BLaER1 treated with 17β-estradiol and CSF1 and Interleukin-3, amounts not matched to agents 10 nM and 100 nM (cell line): ENCODE measurements at regions not wholly inside any gene's neighbourhood (a gene's known extent, or its start where the extent isn't known, plus 50 kb on each side); places are given as distances from the start of the nearest gene placed in this dataset.

Source experiments
- H3K27ac ChIP-seq, 11 experiments: shearing (Covaris generic); formaldehyde crosslinking; 2 replicates each; pipeline ENCODE4 v1.8.1; 2022
- H3K27me3 ChIP-seq, 11 experiments: shearing (Covaris generic); formaldehyde crosslinking; 2 replicates each; pipeline ENCODE4 v1.8.1; 2022
- H3K36me3 ChIP-seq, 11 experiments: shearing (Covaris generic); formaldehyde crosslinking; 2 replicates each; pipeline ENCODE4 v1.8.1; 2022
- H3K4me1 ChIP-seq, 10 experiments: shearing (Covaris generic); formaldehyde crosslinking; 2 replicates each; pipeline ENCODE4 v1.8.1; 2022
- H3K4me2 ChIP-seq, 11 experiments: shearing (Covaris generic); formaldehyde crosslinking; 2 replicates each; pipeline ENCODE4 v1.8.1; 2022
- H3K4me3 ChIP-seq, 10 experiments: shearing (Covaris generic); formaldehyde crosslinking; 2 replicates each; pipeline ENCODE4 v1.8.1; 2022
- H3K9ac ChIP-seq, 11 experiments: shearing (Covaris generic); formaldehyde crosslinking; 2 replicates each; pipeline ENCODE4 v1.8.1; 2022
- H3K9me3 ChIP-seq, 11 experiments: shearing (Covaris generic); formaldehyde crosslinking; replicated peaks in 1 of 11; 2 replicates each; pipeline ENCODE4 v1.8.1; 2022
- H4K20me1 ChIP-seq, 11 experiments: shearing (Covaris generic); formaldehyde crosslinking; 2 replicates each; pipeline ENCODE4 v1.8.1; 2022
- Cebpa-rat ChIP-seq, 11 experiments: shearing (Covaris generic); IDR thresholded peaks; 2 replicates each; pipeline ENCODE4 v1.8.1; 2022

GRCh38 chr21:14720237-14720636, 174.1 kb upstream of the SAMSN1 start:
- H3K4me3 ChIP-seq = no peak overlapping the region
- no peak overlapping the region for H3K27ac ChIP-seq

GRCh38 chr21:14718951-14719350, 172.8 kb upstream of the SAMSN1 start:
- Histone ChIP-seq H3K4me1 (no peaks in the 10 kb centered on the region), H3K9me3 (peaks cover 0 to under 1% (median 0%) of the 10 kb centered on the region in 11 experiments; a peak in 4 of 22 replicates), H3K27me3 (no peaks in the 10 kb centered on the region), H3K4me2 (no peak overlapping the region), H4K20me1 (no peaks in the 10 kb centered on the region), H3K27ac (no peak overlapping the region), H3K36me3 (no peaks in the 10 kb centered on the region), H3K9ac (no peak overlapping the region), H3K4me3 (no peak overlapping the region)
- no peak for TF ChIP-seq Cebpa-rat (IDR thresholded peaks at IDR 0.05)

More at GRCh38 chr21:14720237-14720636, 174.1 kb upstream of the SAMSN1 start:
- H3K4me2 ChIP-seq = no peak overlapping the region
- no peaks in the 10 kb centered on the region for H3K9me3 ChIP-seq
- no peaks in the 10 kb centered on the region for H3K36me3 ChIP-seq
- H3K4me1 ChIP-seq = no peaks in the 10 kb centered on the region
- H3K27me3 ChIP-seq = no peaks in the 10 kb centered on the region
- no peak for TF ChIP-seq Cebpa-rat (IDR thresholded peaks at IDR 0.05)
- H4K20me1 ChIP-seq = no peaks in the 10 kb centered on the region
- H3K9ac ChIP-seq = no peak overlapping the region

- H3K9me3 ChIP-seq = peaks cover 0 to 21% (median 14%) of the 10 kb centered on the region in 11 experiments; a peak in 17 of 22 replicates
- H3K4me3 ChIP-seq = no peak overlapping the region
These were observed 170.8 kb upstream of the SAMSN1 start for GRCh38 chr21:14716761-14717396.

GRCh38 chr21:14713109-14713508, 167.0 kb upstream of the SAMSN1 start:
- no peak overlapping the region for H3K4me2 ChIP-seq
- no peak overlapping the region for H3K4me3 ChIP-seq
- no peak overlapping the region for H3K27ac ChIP-seq
- TF ChIP-seq Cebpa-rat (IDR thresholded peaks at IDR 0.05) = no peak
- H3K9me3 ChIP-seq = peaks cover 0 to 26% (median 14%) of the 10 kb centered on the region in 11 experiments; a peak in 17 of 22 replicates
- no peaks in the 10 kb centered on the region for H4K20me1 ChIP-seq
- no peaks in the 10 kb centered on the region for H3K36me3 ChIP-seq
- H3K27me3 ChIP-seq = no peaks in the 10 kb centered on the region
- H3K4me1 ChIP-seq = no peaks in the 10 kb centered on the region
- no peak overlapping the region for H3K9ac ChIP-seq

More at GRCh38 chr21:14716761-14717396, 170.8 kb upstream of the SAMSN1 start:
- H3K4me2 ChIP-seq = no peak overlapping the region
- no peaks in the 10 kb centered on the region for H3K36me3 ChIP-seq
- no peaks in the 10 kb centered on the region for H3K27me3 ChIP-seq
- H3K9ac ChIP-seq = no peak overlapping the region
- TF ChIP-seq Cebpa-rat (IDR thresholded peaks at IDR 0.05) = no peak
- no peaks in the 10 kb centered on the region for H4K20me1 ChIP-seq
- no peak overlapping the region for H3K27ac ChIP-seq
- H3K4me1 ChIP-seq = no peaks in the 10 kb centered on the region

- H3K4me3 ChIP-seq = no peak overlapping the region
- H3K4me1 ChIP-seq = no peaks in the 10 kb centered on the region
- no peak for TF ChIP-seq Cebpa-rat (IDR thresholded peaks at IDR 0.05)
- H3K27me3 ChIP-seq = no peaks in the 10 kb centered on the region
- H3K9ac ChIP-seq = no peak overlapping the region
- H3K36me3 ChIP-seq = no peaks in the 10 kb centered on the region
- H3K4me2 ChIP-seq = no peak overlapping the region
- H3K9me3 ChIP-seq = peaks cover 0 to 26% (median 14%) of the 10 kb centered on the region in 11 experiments; a peak in 17 of 22 replicates
- H4K20me1 ChIP-seq = no peaks in the 10 kb centered on the region
- H3K27ac ChIP-seq = no peak overlapping the region
These were observed 166.1 kb upstream of the SAMSN1 start for GRCh38 chr21:14712121-14712715.

- Histone ChIP-seq H3K9me3 (peaks cover 0 to 26% (median 14%) of the 10 kb centered on the region in 11 experiments; a peak in 17 of 22 replicates), H3K27me3 (no peaks in the 10 kb centered on the region), H3K4me2 (no peak overlapping the region), H3K4me1 (no peaks in the 10 kb centered on the region), H3K9ac (no peak overlapping the region), H3K36me3 (no peaks in the 10 kb centered on the region), H4K20me1 (no peaks in the 10 kb centered on the region), H3K4me3 (no peak overlapping the region), H3K27ac (no peak overlapping the region)
- TF ChIP-seq Cebpa-rat (IDR thresholded peaks at IDR 0.05) = no peak
These were observed 165.2 kb upstream of the SAMSN1 start for GRCh38 chr21:14711287-14711686.

- no peaks in the 10 kb centered on the region for H3K27me3 ChIP-seq
- H3K9ac ChIP-seq = no peak overlapping the region
- no peak overlapping the region for H3K27ac ChIP-seq
- H3K4me3 ChIP-seq = no peak overlapping the region
- no peaks in the 10 kb centered on the region for H3K4me1 ChIP-seq
- H3K4me2 ChIP-seq = no peak overlapping the region
- no peaks in the 10 kb centered on the region for H3K36me3 ChIP-seq
- peaks cover 0 to 12% (median 4%) of the 10 kb centered on the region in 11 experiments; a peak in 6 of 22 replicates for H3K9me3 ChIP-seq
- TF ChIP-seq Cebpa-rat (IDR thresholded peaks at IDR 0.05) = no peak
- no peaks in the 10 kb centered on the region for H4K20me1 ChIP-seq
These were observed 161.5 kb upstream of the SAMSN1 start for GRCh38 chr21:14707511-14708020.

GRCh38 chr21:14706712-14707510, 160.8 kb upstream of the SAMSN1 start:
- no peak overlapping the region for H3K9ac ChIP-seq
- H3K27me3 ChIP-seq = no peaks in the 10 kb centered on the region
- H3K9me3 ChIP-seq = peaks cover 0 to 7% (median 0%) of the 10 kb centered on the region in 11 experiments; a peak in 5 of 22 replicates
- H3K36me3 ChIP-seq = no peaks in the 10 kb centered on the region
- TF ChIP-seq Cebpa-rat (IDR thresholded peaks at IDR 0.05) = no peak
- no peak overlapping the region for H3K4me3 ChIP-seq
- no peak overlapping the region for H3K4me2 ChIP-seq
- no peaks in the 10 kb centered on the region for H4K20me1 ChIP-seq
- no peak overlapping the region for H3K27ac ChIP-seq
- no peaks in the 10 kb centered on the region for H3K4me1 ChIP-seq
